ENCODE measurements at regions not wholly inside any gene's neighbourhood (a gene's known extent, or its start where the extent isn't known, plus 50 kb on each side); places are given as distances from the start of the nearest gene placed in this dataset.

DNA sequence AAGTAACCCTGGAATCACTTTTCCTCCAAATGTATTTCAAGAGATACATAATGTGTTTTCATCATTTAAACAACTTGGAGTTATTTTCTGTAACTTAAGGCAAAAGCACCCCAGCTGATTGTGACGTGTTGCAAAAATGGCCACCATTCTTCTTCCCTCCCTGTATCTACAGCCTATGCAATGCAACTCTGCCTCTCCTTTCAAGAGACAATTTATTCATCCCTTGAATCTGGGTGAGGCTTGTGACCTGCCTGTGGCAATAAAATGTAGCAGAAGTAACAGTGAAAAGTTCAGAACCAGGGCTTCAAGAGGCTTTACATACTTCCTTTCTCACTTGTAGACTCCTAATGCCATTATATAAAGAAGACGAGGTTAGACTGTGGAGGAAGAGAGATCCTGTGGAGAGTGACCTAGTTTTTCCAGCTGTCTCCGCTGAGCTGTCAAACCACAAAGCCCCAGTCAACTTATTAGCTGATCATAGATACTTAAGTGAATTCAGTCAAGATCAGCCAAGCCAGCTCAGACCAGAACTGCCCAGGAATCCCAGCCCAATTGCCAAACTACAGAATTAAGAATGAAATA, 81.0 kb upstream of the KLF3 start:
- H3K79me1 ChIP-seq (ENCODE audit: low read depth in 1 of 2, low read length in 2 of 2), result no peaks in the 10 kb centered on the region
- no peak overlapping the region for H2BK5ac ChIP-seq (ENCODE audit: low read depth, low read length, poor library complexity, severe bottlenecking)
- H3K27ac ChIP-seq (ENCODE audit: insufficient read depth, low read length), result no peak overlapping the region
- no peak overlapping the region for H3K4ac ChIP-seq (ENCODE audit: low read depth, low read length)
- H3K14ac ChIP-seq (replicated peaks; ENCODE audit: low read depth, low read length), result no peak overlapping the region
- no peaks in the 10 kb centered on the region for H4K20me1 ChIP-seq (ENCODE audit: insufficient read depth, low read length)
- H3K4me3 ChIP-seq (ENCODE audit: insufficient read depth, low read depth, low read length), result no peak overlapping the region
- no peaks in the 10 kb centered on the region for H3K9me3 ChIP-seq (ENCODE audit: control insufficient read depth, insufficient read depth, low read length)
- H4K8ac ChIP-seq (ENCODE audit: low read depth in 2 of 2, low read length in 2 of 2), result no peak overlapping the region
- ChIA-PET CTCF (no interaction called here), POLR2A (ENCODE audit: unreplicated experiment) (no interaction called here)
- no peak overlapping the region for H4K91ac ChIP-seq (ENCODE audit: insufficient read depth, low read depth, low read length)
- in situ Hi-C loops (cut with MboI; ENCODE audit: low sequenced_read_pairs) (no loop called here), dilution Hi-C loops (cut with HindIII; ENCODE audit: low sequenced_read_pairs, unreplicated experiment) (no loop called here), intact Hi-C loops (cut with micrococcal nuclease) (no loop called here)
- H2AK5ac ChIP-seq (ENCODE audit: low read depth, low read length), result no peak overlapping the region
- no peak overlapping the region for H3K18ac ChIP-seq (ENCODE audit: low read depth, low read length)
- H3K23ac ChIP-seq (ENCODE audit: low read depth, low read length), result no peak overlapping the region
- no peak overlapping the region for H4K5ac ChIP-seq (ENCODE audit: low read depth, low read length)
- no CpG with 5 or more reads among the region's 3 CpGs for WGBS, 2 experiments (ENCODE audit: extremely low coverage in 2 of 2, insufficient read length in 1 of 2)
- H3K36me3 ChIP-seq (ENCODE audit: control insufficient read depth, insufficient read depth, low read length), result no peaks in the 10 kb centered on the region
- H2BK15ac ChIP-seq (ENCODE audit: low read depth, low read length), result no peak overlapping the region
- DNase-seq (no peak), ATAC-seq (ENCODE audit: low read depth) (no peak)
- H3K4me2 ChIP-seq (ENCODE audit: low read depth, low read length), result no peak overlapping the region
- no peak overlapping the region for H3K9ac ChIP-seq (ENCODE audit: low read depth, low read length)
- H3K56ac ChIP-seq (ENCODE audit: extremely low read depth, insufficient read depth, low read length), result no peak overlapping the region
- H3K27me3 ChIP-seq (ENCODE audit: control insufficient read depth, insufficient read depth, low read length), result peaks cover 20% of the 10 kb centered on the region
- TF ChIP-seq CEBPB (IDR thresholded peaks at IDR 0.05; ENCODE audit: low read depth, low read length), result no peak
- no peak for TF ChIP-seq SMC3 (IDR thresholded peaks at IDR 0.05; ENCODE audit: low read depth, low read length)
- TF ChIP-seq CHD1 (IDR thresholded peaks at IDR 0.05; ENCODE audit: low read depth, low read length), result no peak
- H3K4me1 ChIP-seq (ENCODE audit: control insufficient read depth, insufficient read depth, low read length), result no peaks in the 10 kb centered on the region
- no TSS peak for BruUV-seq (replicated peaks)
- H2AK9ac ChIP-seq (replicated peaks; ENCODE audit: low read depth, low read length, poor library complexity), result no peak overlapping the region
- no peak overlapping the region for H2BK120ac ChIP-seq (ENCODE audit: low read depth, low read length)
- no peaks in the 10 kb centered on the region for H3K9me1 ChIP-seq (ENCODE audit: insufficient read depth, low read length)
- H2AFZ ChIP-seq (replicated peaks; ENCODE audit: low read length, poor library complexity), result no peak overlapping the region
- H2BK20ac ChIP-seq (ENCODE audit: low read depth, low read length), result no peak overlapping the region

All from IMR-90 (cell line).